ENCODE measurements at regions not wholly inside any gene's neighbourhood (a gene's known extent, or its start where the extent isn't known, plus 50 kb on each side); places are given as distances from the start of the nearest gene placed in this dataset.

GRCh38 chr5:28414619-28415018 is 1376.2 kb upstream of the CDH9 start:
- Histone ChIP-seq H3K27ac (ENCODE audit: low read length) (no peak overlapping the region), H4K20me1 (ENCODE audit: insufficient read depth, low read depth, low read length) (no peaks in the 10 kb centered on the region), H3K4me1 (ENCODE audit: low read length) (no peaks in the 10 kb centered on the region), H3K79me2 (ENCODE audit: low read length) (no peaks in the 10 kb centered on the region), H3K4me3 (ENCODE audit: low read length) (no peak overlapping the region), H3K9ac (ENCODE audit: low read length) (no peak overlapping the region), H3K4me2 (ENCODE audit: low read depth, low read length, poor library complexity, severe bottlenecking) (no peak overlapping the region), H3K9me2 (replicated peaks; ENCODE audit: insufficient read depth, low read length) (no peaks in the 10 kb centered on the region), H3K9me3 (ENCODE audit: low read length) (no peaks in the 10 kb centered on the region), H2AFZ (ENCODE audit: low read length) (no peak overlapping the region), H3K36me3 (ENCODE audit: insufficient read depth, low read length) (no peaks in the 10 kb centered on the region), H3K27me3 (ENCODE audit: low read length) (no peaks in the 10 kb centered on the region)
- DNase-seq = no peak

- Histone ChIP-seq H3K9me3 (ENCODE audit: low read length) (no peaks in the 10 kb centered on the region), H3K79me2 (ENCODE audit: low read length) (no peaks in the 10 kb centered on the region), H2AFZ (ENCODE audit: low read length) (no peak overlapping the region), H3K27me3 (ENCODE audit: low read length) (no peaks in the 10 kb centered on the region), H4K20me1 (ENCODE audit: insufficient read depth, low read depth, low read length) (no peaks in the 10 kb centered on the region), H3K9ac (ENCODE audit: low read length) (no peak overlapping the region), H3K9me2 (replicated peaks; ENCODE audit: insufficient read depth, low read length) (no peaks in the 10 kb centered on the region), H3K4me2 (ENCODE audit: low read depth, low read length, poor library complexity, severe bottlenecking) (no peak overlapping the region), H3K4me3 (ENCODE audit: low read length) (no peak overlapping the region), H3K4me1 (ENCODE audit: low read length) (no peaks in the 10 kb centered on the region), H3K27ac (ENCODE audit: low read length) (no peak overlapping the region), H3K36me3 (ENCODE audit: insufficient read depth, low read length) (no peaks in the 10 kb centered on the region)
- no peak for DNase-seq
Observed at GRCh38 chr5:28408651-28409050, 1370.3 kb upstream of the CDH9 start.

- Histone ChIP-seq H3K4me1 (ENCODE audit: low read length) (no peaks in the 10 kb centered on the region), H2AFZ (ENCODE audit: low read length) (no peak overlapping the region), H3K9ac (ENCODE audit: low read length) (no peak overlapping the region), H3K9me2 (replicated peaks; ENCODE audit: insufficient read depth, low read length) (no peaks in the 10 kb centered on the region), H3K4me3 (ENCODE audit: low read length) (no peak overlapping the region), H3K79me2 (ENCODE audit: low read length) (no peaks in the 10 kb centered on the region), H3K4me2 (ENCODE audit: low read depth, low read length, poor library complexity, severe bottlenecking) (no peak overlapping the region), H3K27ac (ENCODE audit: low read length) (no peak overlapping the region), H4K20me1 (ENCODE audit: insufficient read depth, low read depth, low read length) (no peaks in the 10 kb centered on the region), H3K9me3 (ENCODE audit: low read length) (no peaks in the 10 kb centered on the region), H3K36me3 (ENCODE audit: insufficient read depth, low read length) (no peaks in the 10 kb centered on the region), H3K27me3 (ENCODE audit: low read length) (no peaks in the 10 kb centered on the region)
- DNase-seq = no peak
Observed at GRCh38 chr5:28408186-28408585, 1369.8 kb upstream of the CDH9 start.

GRCh38 chr5:28404363-28405071 is 1366.1 kb upstream of the CDH9 start:
- H3K9me2 ChIP-seq (replicated peaks; ENCODE audit: insufficient read depth, low read length) = no peaks in the 10 kb centered on the region
- H2AFZ ChIP-seq (ENCODE audit: low read length) = no peak overlapping the region
- H3K79me2 ChIP-seq (ENCODE audit: low read length) = no peaks in the 10 kb centered on the region
- H3K36me3 ChIP-seq (ENCODE audit: insufficient read depth, low read length) = no peaks in the 10 kb centered on the region
- no peak overlapping the region for H3K4me3 ChIP-seq (ENCODE audit: low read length)
- DNase-seq = no peak
- H4K20me1 ChIP-seq (ENCODE audit: insufficient read depth, low read depth, low read length) = no peaks in the 10 kb centered on the region
- no peak overlapping the region for H3K9ac ChIP-seq (ENCODE audit: low read length)
- H3K27ac ChIP-seq (ENCODE audit: low read length) = no peak overlapping the region
- no peak overlapping the region for H3K4me2 ChIP-seq (ENCODE audit: low read depth, low read length, poor library complexity, severe bottlenecking)
- H3K9me3 ChIP-seq (ENCODE audit: low read length) = no peaks in the 10 kb centered on the region
- no peaks in the 10 kb centered on the region for H3K27me3 ChIP-seq (ENCODE audit: low read length)
- H3K4me1 ChIP-seq (ENCODE audit: low read length) = no peaks in the 10 kb centered on the region

GRCh38 chr5:28403846-28404245 is 1365.5 kb upstream of the CDH9 start:
- no peak overlapping the region for H3K9ac ChIP-seq (ENCODE audit: low read length)
- no peaks in the 10 kb centered on the region for H3K36me3 ChIP-seq (ENCODE audit: insufficient read depth, low read length)
- no peaks in the 10 kb centered on the region for H4K20me1 ChIP-seq (ENCODE audit: insufficient read depth, low read depth, low read length)
- no peaks in the 10 kb centered on the region for H3K9me2 ChIP-seq (replicated peaks; ENCODE audit: insufficient read depth, low read length)
- H3K4me3 ChIP-seq (ENCODE audit: low read length) = no peak overlapping the region
- H3K27ac ChIP-seq (ENCODE audit: low read length) = no peak overlapping the region
- no peaks in the 10 kb centered on the region for H3K27me3 ChIP-seq (ENCODE audit: low read length)
- H2AFZ ChIP-seq (ENCODE audit: low read length) = no peak overlapping the region
- H3K79me2 ChIP-seq (ENCODE audit: low read length) = no peaks in the 10 kb centered on the region
- H3K4me1 ChIP-seq (ENCODE audit: low read length) = no peaks in the 10 kb centered on the region
- no peak overlapping the region for H3K4me2 ChIP-seq (ENCODE audit: low read depth, low read length, poor library complexity, severe bottlenecking)
- no peaks in the 10 kb centered on the region for H3K9me3 ChIP-seq (ENCODE audit: low read length)
- DNase-seq = no peak

GRCh38 chr5:28402590-28403301 is 1364.4 kb upstream of the CDH9 start:
- H3K4me2 ChIP-seq (ENCODE audit: low read depth, low read length, poor library complexity, severe bottlenecking) = no peak overlapping the region
- H3K9me3 ChIP-seq (ENCODE audit: low read length) = no peaks in the 10 kb centered on the region

GRCh38 chr5:28400076-28400475 is 1361.7 kb upstream of the CDH9 start:
- H3K27me3 ChIP-seq (ENCODE audit: low read length) = no peaks in the 10 kb centered on the region
- no peaks in the 10 kb centered on the region for H4K20me1 ChIP-seq (ENCODE audit: insufficient read depth, low read depth, low read length)
- H3K36me3 ChIP-seq (ENCODE audit: insufficient read depth, low read length) = no peaks in the 10 kb centered on the region
- no peaks in the 10 kb centered on the region for H3K9me3 ChIP-seq (ENCODE audit: low read length)
- no peak overlapping the region for H3K4me3 ChIP-seq (ENCODE audit: low read length)
- H3K79me2 ChIP-seq (ENCODE audit: low read length) = no peaks in the 10 kb centered on the region
- no peaks in the 10 kb centered on the region for H3K9me2 ChIP-seq (replicated peaks; ENCODE audit: insufficient read depth, low read length)
- no peaks in the 10 kb centered on the region for H3K4me1 ChIP-seq (ENCODE audit: low read length)
- no peak overlapping the region for H3K4me2 ChIP-seq (ENCODE audit: low read depth, low read length, poor library complexity, severe bottlenecking)
- no peak overlapping the region for H3K27ac ChIP-seq (ENCODE audit: low read length)
- no peak for DNase-seq
- H2AFZ ChIP-seq (ENCODE audit: low read length) = no peak overlapping the region
- no peak overlapping the region for H3K9ac ChIP-seq (ENCODE audit: low read length)

More at GRCh38 chr5:28402590-28403301, 1364.4 kb upstream of the CDH9 start:
- Histone ChIP-seq H3K4me1 (ENCODE audit: low read length) (no peaks in the 10 kb centered on the region), H3K9ac (ENCODE audit: low read length) (no peak overlapping the region), H3K9me2 (replicated peaks; ENCODE audit: insufficient read depth, low read length) (no peaks in the 10 kb centered on the region), H2AFZ (ENCODE audit: low read length) (no peak overlapping the region), H3K27me3 (ENCODE audit: low read length) (no peaks in the 10 kb centered on the region), H3K27ac (ENCODE audit: low read length) (no peak overlapping the region), H3K79me2 (ENCODE audit: low read length) (no peaks in the 10 kb centered on the region), H3K36me3 (ENCODE audit: insufficient read depth, low read length) (no peaks in the 10 kb centered on the region), H3K4me3 (ENCODE audit: low read length) (no peak overlapping the region), H4K20me1 (ENCODE audit: insufficient read depth, low read depth, low read length) (no peaks in the 10 kb centered on the region)
- no peak for DNase-seq

GRCh38 chr5:28399211-28399610 is 1360.8 kb upstream of the CDH9 start:
- no peak overlapping the region for H3K27ac ChIP-seq (ENCODE audit: low read length)

More at GRCh38 chr5:28399211-28399610, 1360.8 kb upstream of the CDH9 start:
- H4K20me1 ChIP-seq (ENCODE audit: insufficient read depth, low read depth, low read length) = no peaks in the 10 kb centered on the region
- no peaks in the 10 kb centered on the region for H3K9me3 ChIP-seq (ENCODE audit: low read length)
- no peaks in the 10 kb centered on the region for H3K36me3 ChIP-seq (ENCODE audit: insufficient read depth, low read length)
- no peaks in the 10 kb centered on the region for H3K27me3 ChIP-seq (ENCODE audit: low read length)
- no peaks in the 10 kb centered on the region for H3K4me1 ChIP-seq (ENCODE audit: low read length)
- H3K4me2 ChIP-seq (ENCODE audit: low read depth, low read length, poor library complexity, severe bottlenecking) = no peak overlapping the region
- no peak overlapping the region for H3K4me3 ChIP-seq (ENCODE audit: low read length)
- no peak overlapping the region for H2AFZ ChIP-seq (ENCODE audit: low read length)
- DNase-seq = no peak
- no peaks in the 10 kb centered on the region for H3K9me2 ChIP-seq (replicated peaks; ENCODE audit: insufficient read depth, low read length)
- H3K79me2 ChIP-seq (ENCODE audit: low read length) = no peaks in the 10 kb centered on the region
- no peak overlapping the region for H3K9ac ChIP-seq (ENCODE audit: low read length)

Data from Karpas-422 (cell line).